Neural progenitor cell (in vitro differentiated cells): ENCODE measurements at regions not wholly inside any gene's neighbourhood (a gene's known extent, or its start where the extent isn't known, plus 50 kb on each side); places are given as distances from the start of the nearest gene placed in this dataset.

Experiments
- DNase-seq: peaks from one replicate; pipeline ENCODE4 v3.0.0-alpha.2; 2016; ENCODE audit warnings: low spot score
- H2AFZ ChIP-seq: fragments of 200-600 bp; sonication (generic); replicated peaks from 2 replicates; pipeline ENCODE4 v1.6.1; 2016; ENCODE audit warnings: antibody characterized with exemption
- H3F3A ChIP-seq: fragments of 200-600 bp; sonication (generic); 2 replicates; pipeline ENCODE4 v1.6.1; 2016; ENCODE audit warnings: antibody characterized with exemption, low read depth
- H3K27ac ChIP-seq: fragments of 200-600 bp; sonication (generic); 2 replicates; pipeline ENCODE4 v1.5.1; 2016; ENCODE audit warnings: mild to moderate bottlenecking
- H3K27me3 ChIP-seq: fragments of 200-600 bp; sonication (generic); 2 replicates; pipeline ENCODE4 v1.6.1; 2016; ENCODE audit warnings: mild to moderate bottlenecking, moderate library complexity
- H3K36me3 ChIP-seq: fragments of 200-600 bp; sonication (generic); 2 replicates; pipeline ENCODE4 v1.5.1; 2016
- H3K4me1 ChIP-seq: fragments of 200-600 bp; sonication (generic); 2 replicates; pipeline ENCODE4 v1.6.1; 2016; ENCODE audit warnings: mixed run types
- H3K4me2 ChIP-seq: fragments of 200-600 bp; sonication (generic); 2 replicates; pipeline ENCODE4 v1.6.1; 2016
- H3K4me3 ChIP-seq: fragments of 200-600 bp; sonication (generic); 2 replicates; pipeline ENCODE4 v1.5.1; 2016
- H3K79me2 ChIP-seq: fragments of 200-600 bp; sonication (generic); 2 replicates; pipeline ENCODE4 v1.6.1; 2016; ENCODE audit warnings: low read depth
- H3K9ac ChIP-seq: fragments of 200-600 bp; sonication (generic); 2 replicates; pipeline ENCODE4 v1.6.1; 2016
- H3K9me3 ChIP-seq: fragments of 200-600 bp; sonication (generic); 2 replicates; pipeline ENCODE4 v1.5.1; 2016; ENCODE audit warnings: low read depth
- H4K20me1 ChIP-seq: fragments of 200-600 bp; sonication (generic); 2 replicates; pipeline ENCODE4 v1.6.1; 2016; ENCODE audit warnings: low read depth
- H3K27ac Mint-ChIP-seq: 3 replicates; pipeline ENCODE4 v1.8.0; 2021; ENCODE audit warnings: mixed read lengths
- H3K27me3 Mint-ChIP-seq: 2 replicates; pipeline ENCODE4 v1.8.0; 2022; ENCODE audit warnings: low read depth, mild to moderate bottlenecking, inconsistent platforms, moderate library complexity, mixed read lengths; ENCODE audit not compliant: insufficient read depth
- H3K36me3 Mint-ChIP-seq: 3 replicates; pipeline ENCODE4 v1.8.0; 2021; ENCODE audit warnings: mixed read lengths
- H3K4me1 Mint-ChIP-seq: 3 replicates; pipeline ENCODE4 v1.8.0; 2021; ENCODE audit warnings: mixed read lengths
- H3K4me3 Mint-ChIP-seq: 3 replicates; pipeline ENCODE4 v1.8.0; 2021; ENCODE audit warnings: mild to moderate bottlenecking, moderate library complexity, mixed read lengths
- H3K9me3 Mint-ChIP-seq: 3 replicates; pipeline ENCODE4 v1.8.0; 2020; ENCODE audit warnings: mixed read lengths
- EZH2 ChIP-seq: fragments of 200-600 bp; sonication (generic); IDR thresholded peaks from 2 replicates; pipeline ENCODE4 v1.6.1; 2017; ENCODE audit warnings: antibody characterized with exemption, mild to moderate bottlenecking, moderate library complexity
- EZH2phosphoT487 ChIP-seq: fragments of 200-600 bp; sonication (generic); IDR thresholded peaks from 2 replicates; pipeline ENCODE4 v1.6.1; 2017; ENCODE audit warnings: antibody characterized with exemption
- TF ChIP-seq, protein P1 (sequence below): fragments of 200-600 bp; sonication (generic); IDR thresholded peaks from 2 replicates; pipeline ENCODE4 v1.5.1; 2017; ENCODE audit warnings: antibody characterized with exemption, mild to moderate bottlenecking

- Histone ChIP-seq H3K36me3 (no peaks in the 10 kb centered on the region), H4K20me1 (no peaks in the 10 kb centered on the region), H2AFZ (no peak overlapping the region), H3K9me3 (no peaks in the 10 kb centered on the region), H3K27ac (no peak overlapping the region), H3K4me2 (no peak overlapping the region), H3K9ac (no peak overlapping the region), H3K4me3 (no peak overlapping the region), H3K79me2 (no peaks in the 10 kb centered on the region), H3K4me1 (no peaks in the 10 kb centered on the region), H3K27me3 (no peaks in the 10 kb centered on the region), H3F3A (no peaks in the 10 kb centered on the region)
- Mint-ChIP-seq H3K27me3 (peaks cover 13% of the 10 kb centered on the region), H3K4me3 (no peak overlapping the region), H3K36me3 (no peaks in the 10 kb centered on the region), H3K9me3 (peaks cover 3% of the 10 kb centered on the region), H3K4me1 (peaks cover 3% of the 10 kb centered on the region), H3K27ac (no peak overlapping the region)
- no peak for DNase-seq
- TF ChIP-seq EZH2 (no peak), EZH2phosphoT487 (no peak)
- TF ChIP-seq, protein P1, sequence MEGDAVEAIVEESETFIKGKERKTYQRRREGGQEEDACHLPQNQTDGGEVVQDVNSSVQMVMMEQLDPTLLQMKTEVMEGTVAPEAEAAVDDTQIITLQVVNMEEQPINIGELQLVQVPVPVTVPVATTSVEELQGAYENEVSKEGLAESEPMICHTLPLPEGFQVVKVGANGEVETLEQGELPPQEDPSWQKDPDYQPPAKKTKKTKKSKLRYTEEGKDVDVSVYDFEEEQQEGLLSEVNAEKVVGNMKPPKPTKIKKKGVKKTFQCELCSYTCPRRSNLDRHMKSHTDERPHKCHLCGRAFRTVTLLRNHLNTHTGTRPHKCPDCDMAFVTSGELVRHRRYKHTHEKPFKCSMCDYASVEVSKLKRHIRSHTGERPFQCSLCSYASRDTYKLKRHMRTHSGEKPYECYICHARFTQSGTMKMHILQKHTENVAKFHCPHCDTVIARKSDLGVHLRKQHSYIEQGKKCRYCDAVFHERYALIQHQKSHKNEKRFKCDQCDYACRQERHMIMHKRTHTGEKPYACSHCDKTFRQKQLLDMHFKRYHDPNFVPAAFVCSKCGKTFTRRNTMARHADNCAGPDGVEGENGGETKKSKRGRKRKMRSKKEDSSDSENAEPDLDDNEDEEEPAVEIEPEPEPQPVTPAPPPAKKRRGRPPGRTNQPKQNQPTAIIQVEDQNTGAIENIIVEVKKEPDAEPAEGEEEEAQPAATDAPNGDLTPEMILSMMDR = no peak
Measured at GRCh38 chr1:14061722-14062121, 361.7 kb downstream of the PRDM2 start.

DNA sequence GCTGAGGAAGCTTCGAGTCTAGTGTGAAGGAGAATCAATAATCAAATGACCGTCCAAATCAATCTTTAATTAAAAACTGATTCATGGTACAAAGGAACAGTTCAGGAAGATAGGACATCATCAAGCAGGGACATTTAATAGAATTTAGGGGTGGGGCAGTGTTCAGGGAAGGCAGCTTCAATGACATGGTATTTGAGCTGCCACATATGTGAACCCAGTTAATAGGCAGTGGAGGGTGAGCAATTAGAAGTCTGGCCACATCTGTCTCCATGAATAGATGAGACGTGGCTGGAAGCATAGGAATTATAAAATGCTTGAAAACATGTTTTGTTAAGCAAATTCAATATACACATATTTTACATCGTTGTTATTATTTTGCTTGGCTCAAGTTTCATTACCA lies 362.7 kb downstream of the PRDM2 start:
- peaks cover 3% of the 10 kb centered on the region for H3K9me3 Mint-ChIP-seq
- no peak overlapping the region for H2AFZ ChIP-seq
- H3K4me3 ChIP-seq = no peak overlapping the region
- DNase-seq = no peak
- H3K36me3 Mint-ChIP-seq = no peaks in the 10 kb centered on the region
- no peak for TF ChIP-seq EZH2
- TF ChIP-seq, protein P1 = no peak
- TF ChIP-seq EZH2phosphoT487 = no peak
- H3F3A ChIP-seq = no peaks in the 10 kb centered on the region
- H3K36me3 ChIP-seq = no peaks in the 10 kb centered on the region
- H3K9me3 ChIP-seq = no peaks in the 10 kb centered on the region
- peaks cover 6% of the 10 kb centered on the region for H3K4me1 Mint-ChIP-seq
- no peaks in the 10 kb centered on the region for H4K20me1 ChIP-seq
- no peak overlapping the region for H3K4me3 Mint-ChIP-seq
- H3K4me2 ChIP-seq = no peak overlapping the region
- H3K9ac ChIP-seq = no peak overlapping the region
- no peaks in the 10 kb centered on the region for H3K79me2 ChIP-seq
- peaks cover 10% of the 10 kb centered on the region for H3K27me3 Mint-ChIP-seq
- H3K4me1 ChIP-seq = no peaks in the 10 kb centered on the region
- H3K27ac ChIP-seq = no peak overlapping the region
- no peaks in the 10 kb centered on the region for H3K27me3 ChIP-seq
- H3K27ac Mint-ChIP-seq = no peak overlapping the region

GRCh38 chr1:14064649-14065442 lies 364.9 kb downstream of the PRDM2 start:
- Histone ChIP-seq H3K9me3 (no peaks in the 10 kb centered on the region), H3K27ac (no peak overlapping the region), H3K4me2 (no peak overlapping the region), H3K79me2 (no peaks in the 10 kb centered on the region), H3F3A (no peaks in the 10 kb centered on the region), H3K9ac (no peak overlapping the region), H3K27me3 (no peaks in the 10 kb centered on the region), H3K4me3 (no peak overlapping the region), H3K36me3 (no peaks in the 10 kb centered on the region), H3K4me1 (no peaks in the 10 kb centered on the region), H4K20me1 (no peaks in the 10 kb centered on the region), H2AFZ (no peak overlapping the region)
- H3K4me1 Mint-ChIP-seq = peaks cover 7% of the 10 kb centered on the region
- TF ChIP-seq EZH2 (no peak), EZH2phosphoT487 (no peak)
- TF ChIP-seq, protein P1 = no peak
- no peaks in the 10 kb centered on the region for H3K9me3 Mint-ChIP-seq
- peaks cover 5% of the 10 kb centered on the region for H3K27me3 Mint-ChIP-seq
- peak overlapping the region; percentile 86 for H3K27ac Mint-ChIP-seq
- no peaks in the 10 kb centered on the region for H3K36me3 Mint-ChIP-seq
- no peak for DNase-seq
- H3K4me3 Mint-ChIP-seq = no peak overlapping the region
